HG03139 (cell line): ENCODE measurements at regions not wholly inside any gene's neighbourhood (a gene's known extent, or its start where the extent isn't known, plus 50 kb on each side); places are given as distances from the start of the nearest gene placed in this dataset.

ENCODE experiments used
- ATAC-seq: cut with Tn5 transposase; IDR thresholded peaks from one replicate; pipeline ENCODE4 v1.9.1; 2021; ENCODE audit not compliant: unreplicated experiment

DNA sequence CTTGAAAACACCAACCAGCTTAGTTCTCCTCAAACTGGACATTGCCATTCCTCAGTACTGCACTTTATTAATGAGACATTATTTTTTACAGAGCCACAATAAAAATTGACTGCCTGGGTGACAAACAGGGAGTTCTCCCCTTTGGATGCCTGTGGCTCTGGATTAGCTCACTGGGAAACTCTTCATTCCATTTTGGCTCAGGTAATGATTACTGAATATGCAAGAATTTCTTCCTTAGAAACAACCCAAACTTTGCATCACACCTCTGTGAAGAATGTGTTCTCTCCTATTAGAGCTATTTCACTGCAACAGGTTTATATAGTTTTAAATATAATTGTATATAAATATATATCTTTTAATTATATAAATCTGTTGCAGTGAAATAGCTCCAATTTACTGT lies 2065.8 kb downstream of the ARAP2 start:
- ATAC-seq: no peak

DNA sequence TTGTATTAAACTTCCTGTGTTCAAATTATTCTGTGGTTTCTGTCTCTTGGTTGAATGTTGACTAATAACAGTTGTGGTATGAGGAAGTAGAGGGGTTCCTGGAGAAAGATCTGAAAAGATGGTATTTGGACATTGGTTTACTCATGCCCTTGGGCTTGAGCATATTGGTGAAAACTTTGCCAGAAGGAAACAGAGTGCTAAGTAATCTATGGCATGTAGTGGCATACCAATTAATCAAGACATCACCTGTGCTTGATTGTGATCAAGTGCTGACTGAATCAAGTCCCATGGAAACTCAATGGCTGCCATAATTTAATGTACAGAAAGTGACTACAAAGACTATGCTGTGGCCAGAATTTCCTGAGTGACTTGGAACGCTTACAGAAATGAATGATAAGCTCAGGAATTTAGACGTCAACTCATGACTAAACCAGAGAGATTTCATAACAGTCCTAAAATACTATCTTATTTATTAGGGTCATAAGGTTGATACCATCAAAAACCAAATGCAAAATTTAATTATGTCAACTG lies 2062.9 kb downstream of the ARAP2 start:
- ATAC-seq: no peak

GRCh38 chr4:34181891-34182290 lies 2062.4 kb downstream of the ARAP2 start:
- ATAC-seq: no peak

GRCh38 chr4:34182306-34182705 lies 2062.0 kb downstream of the ARAP2 start:
- no peak for ATAC-seq

- ATAC-seq: no peak
Observed at GRCh38 chr4:34183926-34184325, 2060.4 kb downstream of the ARAP2 start.

- ATAC-seq: no peak
Observed at GRCh38 chr4:34187056-34187455, 2057.3 kb downstream of the ARAP2 start.

DNA sequence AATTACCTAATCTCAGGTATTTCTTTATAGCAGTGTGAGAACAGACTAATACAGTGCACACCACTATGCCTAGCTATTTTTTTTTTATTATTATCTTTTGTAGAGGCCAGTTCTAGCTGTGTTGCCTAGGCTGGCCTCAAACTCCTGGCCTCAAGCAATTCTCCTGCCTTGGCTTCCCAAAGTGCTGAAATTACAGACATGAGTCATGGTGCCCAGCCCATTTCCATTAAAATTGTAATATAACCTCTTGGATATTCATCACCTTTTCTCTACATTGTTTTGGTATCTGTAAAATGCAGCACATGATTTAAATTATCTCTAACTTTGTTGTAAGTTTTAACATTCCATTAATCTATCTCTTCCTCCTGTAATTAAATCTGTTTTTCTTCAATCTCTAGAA lies 2052.9 kb downstream of the ARAP2 start:
- no peak for ATAC-seq

- ATAC-seq: no peak
Observed at GRCh38 chr4:34193451-34194154, 2050.7 kb downstream of the ARAP2 start.

- no peak for ATAC-seq
Observed at GRCh38 chr4:34194585-34194984, 2049.7 kb downstream of the ARAP2 start.

DNA sequence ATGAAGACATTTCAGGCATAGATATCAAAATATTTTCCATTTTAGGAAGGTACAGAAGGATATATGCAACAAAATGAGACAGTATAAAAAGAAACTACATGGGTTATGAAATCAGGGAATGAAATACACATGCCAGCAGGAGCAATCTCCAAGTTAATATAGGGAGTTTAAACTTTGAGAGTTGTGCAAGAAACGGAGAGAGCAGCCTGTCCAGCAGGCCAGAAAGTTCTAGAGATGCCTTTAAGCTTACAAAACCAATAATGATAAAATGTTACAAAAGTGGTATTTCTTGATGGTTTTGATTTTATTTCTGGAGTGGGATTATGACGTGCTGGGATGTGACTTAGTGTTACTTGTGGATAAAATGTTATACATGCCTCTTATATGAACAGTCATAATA lies 2047.9 kb downstream of the ARAP2 start:
- no peak for ATAC-seq

GRCh38 chr4:34198966-34199365 lies 2045.3 kb downstream of the ARAP2 start:
- no peak for ATAC-seq

GRCh38 chr4:34200535-34200934 lies 2043.8 kb downstream of the ARAP2 start:
- ATAC-seq: no peak

- no peak for ATAC-seq
Observed at GRCh38 chr4:34202154-34202553, 2042.2 kb downstream of the ARAP2 start.

- ATAC-seq: no peak
Observed at GRCh38 chr4:34220601-34221000, 2023.7 kb downstream of the ARAP2 start.

- no peak for ATAC-seq
Observed at GRCh38 chr4:34221986-34222385, 2022.3 kb downstream of the ARAP2 start.

DNA sequence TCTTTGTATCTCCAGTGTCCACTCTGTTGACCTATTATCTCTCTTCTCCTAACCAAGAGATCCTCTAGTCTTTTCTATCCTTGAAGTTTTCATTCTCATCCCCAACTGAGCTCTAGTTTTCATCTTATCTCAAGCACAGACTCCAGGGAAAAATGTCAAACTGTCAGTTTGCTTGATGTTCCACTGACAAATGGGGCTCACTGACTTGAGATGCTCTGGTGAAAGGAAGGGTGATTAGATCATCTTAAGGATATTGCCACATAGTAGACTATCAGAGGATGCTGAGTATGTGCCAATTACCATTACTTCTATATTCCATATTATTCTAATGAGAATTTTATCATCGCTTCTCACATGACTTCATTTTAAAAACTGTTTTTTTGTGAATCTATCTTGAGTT lies 2008.2 kb downstream of the ARAP2 start:
- ATAC-seq: no peak

DNA sequence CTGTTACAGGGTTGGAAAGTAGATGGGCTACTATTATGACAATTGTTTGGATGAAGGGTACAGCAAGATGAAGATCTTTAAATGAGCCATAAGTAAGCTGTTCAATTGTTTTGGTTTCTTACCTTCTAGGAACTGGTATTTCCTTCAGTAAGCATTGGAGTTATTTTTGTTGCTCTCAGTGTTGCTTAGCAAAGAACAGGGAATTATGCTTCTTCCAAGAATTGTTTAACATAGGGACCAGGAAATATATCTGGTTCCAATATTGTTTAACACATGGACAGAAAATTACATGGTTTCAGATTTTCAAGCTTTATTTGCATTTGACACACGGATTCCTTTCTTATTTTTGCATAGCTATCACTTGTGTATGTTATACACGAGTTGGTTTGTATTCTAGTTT lies 1999.0 kb downstream of the ARAP2 start:
- ATAC-seq: no peak

DNA sequence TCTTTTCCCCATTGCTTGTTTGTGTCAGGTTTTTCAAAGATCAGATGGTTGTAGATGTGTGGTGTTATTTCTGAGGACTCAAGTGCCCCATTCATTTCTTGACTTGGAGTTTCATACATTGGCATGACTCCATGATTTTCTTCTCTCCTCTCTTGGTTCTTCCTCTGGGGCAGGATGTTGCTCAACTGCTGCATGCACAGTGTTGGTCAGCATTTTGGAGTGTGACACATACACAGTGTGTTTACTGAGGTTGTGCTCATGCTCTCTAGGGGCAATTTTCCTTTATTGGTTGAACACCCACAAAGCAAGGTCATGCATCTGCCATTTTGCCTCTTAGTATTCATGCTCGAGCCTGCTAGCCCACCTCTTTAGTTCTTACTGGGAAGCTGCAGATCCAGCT lies 1993.8 kb downstream of the ARAP2 start:
- no peak for ATAC-seq

DNA sequence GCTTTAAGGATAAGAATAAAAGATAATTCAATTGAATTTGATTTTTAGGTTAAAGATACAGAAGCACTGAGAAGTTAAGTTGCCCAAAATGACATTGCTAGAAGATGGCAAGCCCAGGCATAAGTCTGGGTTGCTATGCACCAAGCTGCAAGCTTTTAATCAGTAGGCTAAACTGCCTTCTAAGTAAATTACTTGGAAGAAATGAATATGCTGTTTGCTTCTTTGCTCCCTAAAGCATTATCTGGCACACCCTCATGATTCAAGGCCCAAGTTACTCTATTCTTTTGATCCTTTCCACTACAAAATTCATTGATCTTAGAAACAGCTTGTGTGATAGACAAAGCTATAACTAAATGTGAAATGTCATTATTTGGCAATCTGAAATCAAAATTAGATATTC lies 1991.1 kb downstream of the ARAP2 start:
- no peak for ATAC-seq

GRCh38 chr4:34258176-34258575 lies 1986.1 kb downstream of the ARAP2 start:
- no peak for ATAC-seq

- ATAC-seq: no peak
Observed at GRCh38 chr4:34261799-34262314, 1982.5 kb downstream of the ARAP2 start.

GRCh38 chr4:34269613-34270012 lies 1974.7 kb downstream of the ARAP2 start:
- no peak for ATAC-seq
